Caco-2 (cell line): ENCODE measurements at regions not wholly inside any gene's neighbourhood (a gene's known extent, or its start where the extent isn't known, plus 50 kb on each side); places are given as distances from the start of the nearest gene placed in this dataset.

Experiments used
- BruUV-seq: library from RNA; stranded (reverse); fragments of 400-500 nt; replicated peaks from 2 replicates; lab custom pipeline; 2021; lab: Mats Ljungman, UMichigan
- CTCF ChIA-PET: fragments of 300-600 bp; sonication (Branson Sonifier 250); formaldehyde crosslinking; loops from one replicate; lab custom pipeline; 2022; ENCODE audit warnings: antibody characterized with exemption; lab: Charles Lee
- POLR2A ChIA-PET: fragments of 300-600 bp; sonication (Branson Sonifier 250); formaldehyde crosslinking; loops from one replicate; lab custom pipeline; 2022; ENCODE audit warnings: antibody characterized with exemption; lab: Charles Lee
- DNase-seq, 2 experiments: peaks; one replicate each; pipeline versions ENCODE4 v3.0.0 to v3.0.0-alpha.2; 2020 to 2022
- H3K27me3 ChIP-seq: replicated peaks from 2 replicates; pipeline ENCODE4 v1.6.0; 2011; ENCODE audit warnings: low read length; ENCODE audit not compliant: control insufficient read depth, insufficient read depth
- H3K36me3 ChIP-seq: 2 replicates; pipeline ENCODE4 v1.5.1; 2011; ENCODE audit warnings: low read length; ENCODE audit not compliant: control insufficient read depth, insufficient read depth
- H3K4me1 ChIP-seq: fragments of 250-450 bp; sonication (Bioruptor Pico); 2 replicates; pipeline ENCODE4 v1.5.1; 2020; ENCODE audit warnings: mild to moderate bottlenecking
- H3K4me3 ChIP-seq: 2 replicates; pipeline ENCODE4 v1.5.1; 2011; ENCODE audit warnings: low read depth, mild to moderate bottlenecking, control low read depth, low read length
- H3K9me3 ChIP-seq: fragments of 250-450 bp; sonication (Bioruptor Pico); 2 replicates; pipeline ENCODE4 v1.5.1; 2020; ENCODE audit warnings: mild to moderate bottlenecking, moderate library complexity
- H3K27ac Mint-ChIP-seq: one replicate; pipeline ENCODE4 v1.8.0; 2022; ENCODE audit warnings: mixed read lengths; ENCODE audit not compliant: unreplicated experiment
- H3K27me3 Mint-ChIP-seq: one replicate; pipeline ENCODE4 v1.8.0; 2022; ENCODE audit warnings: mixed read lengths; ENCODE audit not compliant: insufficient read depth, unreplicated experiment
- H3K36me3 Mint-ChIP-seq: one replicate; pipeline ENCODE4 v1.8.0; 2022; ENCODE audit warnings: mild to moderate bottlenecking, mixed read lengths; ENCODE audit not compliant: insufficient read depth, unreplicated experiment
- H3K4me1 Mint-ChIP-seq: one replicate; pipeline ENCODE4 v1.8.0; 2022; ENCODE audit warnings: low read depth, mixed read lengths; ENCODE audit not compliant: unreplicated experiment
- H3K4me3 Mint-ChIP-seq: one replicate; pipeline ENCODE4 v1.8.0; 2022; ENCODE audit warnings: mild to moderate bottlenecking, moderate library complexity, mixed read lengths; ENCODE audit not compliant: unreplicated experiment
- H3K9me3 Mint-ChIP-seq: one replicate; pipeline ENCODE4 v1.8.0; 2022; ENCODE audit warnings: mixed read lengths; ENCODE audit not compliant: unreplicated experiment
- intact Hi-C: fragments of 100-400 bp; cut with micrococcal nuclease; formaldehyde crosslinking; loops from one replicate; pipeline ENCODE4 v1.10.0; 2022; ENCODE audit not compliant: unreplicated experiment
- TF ChIP-seq, protein P1 (sequence below), 2 experiments: fragments of 200-600 bp in 1 of 2; IDR thresholded peaks; 1 replicate in 1 of 2; 2 replicates in 1 of 2; pipeline versions ENCODE4 v1.5.1 to v1.8.0; 2011 to 2022; ENCODE audit warnings: antibody characterized with exemption in 1 of 2, control low read depth in 1 of 2, inconsistent platforms in 1 of 2, low read depth in 1 of 2, low read length in 1 of 2, mild to moderate bottlenecking in 1 of 2, moderate library complexity in 1 of 2; ENCODE audit not compliant: insufficient read depth in 1 of 2, severe bottlenecking in 1 of 2, unreplicated experiment in 1 of 2

DNA sequence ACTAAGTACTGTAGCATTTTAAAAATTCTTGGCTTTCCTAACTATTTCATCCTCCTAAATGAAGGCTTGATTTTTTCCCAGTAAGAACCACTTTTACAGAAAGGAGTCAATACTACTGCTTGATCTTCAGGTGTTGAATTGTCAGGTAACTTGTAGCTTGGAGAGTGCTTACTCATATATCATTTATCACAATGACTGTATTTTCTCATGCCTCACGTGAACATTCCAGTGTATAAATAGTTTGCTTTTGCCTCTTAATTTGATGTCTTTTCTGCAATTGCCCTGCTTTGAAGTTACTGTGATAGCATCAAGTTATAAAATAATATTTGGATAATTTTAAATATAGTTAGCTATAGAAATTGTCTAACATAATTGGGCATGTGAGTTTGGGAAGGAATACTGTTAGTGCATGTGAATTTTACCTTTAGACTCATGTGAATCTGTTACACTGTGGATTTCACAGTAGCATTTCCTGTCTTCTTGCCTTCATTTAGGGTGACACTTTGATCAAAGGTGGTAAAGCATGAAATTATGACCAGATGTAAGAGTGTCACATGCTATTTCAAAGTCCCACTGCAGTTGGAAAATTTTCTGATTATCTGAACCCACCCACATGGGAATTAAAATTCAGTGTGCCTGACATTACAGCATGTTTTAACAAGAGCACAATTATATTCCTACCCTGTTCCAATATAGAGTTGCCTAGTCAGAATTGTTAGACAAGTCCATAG, 962.8 kb downstream of the DNAJB9 start:
- no peaks in the 10 kb centered on the region for H3K4me1 ChIP-seq
- ChIA-PET CTCF (no interaction called here), POLR2A (no interaction called here)
- intact Hi-C loops = loop anchor here (1.0 kb wide), 1 partner anchor 73 kb away; no protein-coding TSS in a partner anchor
- DNase-seq = no peak
- BruUV-seq = no TSS peak
- H3K4me3 ChIP-seq = no peak overlapping the region
- H3K27me3 ChIP-seq = no peaks in the 10 kb centered on the region
- no peaks in the 10 kb centered on the region for H3K9me3 Mint-ChIP-seq
- H3K36me3 ChIP-seq = no peaks in the 10 kb centered on the region
- H3K4me1 Mint-ChIP-seq = no peaks in the 10 kb centered on the region
- no peak overlapping the region for H3K4me3 Mint-ChIP-seq
- no peaks in the 10 kb centered on the region for H3K36me3 Mint-ChIP-seq
- TF ChIP-seq, protein P1, sequence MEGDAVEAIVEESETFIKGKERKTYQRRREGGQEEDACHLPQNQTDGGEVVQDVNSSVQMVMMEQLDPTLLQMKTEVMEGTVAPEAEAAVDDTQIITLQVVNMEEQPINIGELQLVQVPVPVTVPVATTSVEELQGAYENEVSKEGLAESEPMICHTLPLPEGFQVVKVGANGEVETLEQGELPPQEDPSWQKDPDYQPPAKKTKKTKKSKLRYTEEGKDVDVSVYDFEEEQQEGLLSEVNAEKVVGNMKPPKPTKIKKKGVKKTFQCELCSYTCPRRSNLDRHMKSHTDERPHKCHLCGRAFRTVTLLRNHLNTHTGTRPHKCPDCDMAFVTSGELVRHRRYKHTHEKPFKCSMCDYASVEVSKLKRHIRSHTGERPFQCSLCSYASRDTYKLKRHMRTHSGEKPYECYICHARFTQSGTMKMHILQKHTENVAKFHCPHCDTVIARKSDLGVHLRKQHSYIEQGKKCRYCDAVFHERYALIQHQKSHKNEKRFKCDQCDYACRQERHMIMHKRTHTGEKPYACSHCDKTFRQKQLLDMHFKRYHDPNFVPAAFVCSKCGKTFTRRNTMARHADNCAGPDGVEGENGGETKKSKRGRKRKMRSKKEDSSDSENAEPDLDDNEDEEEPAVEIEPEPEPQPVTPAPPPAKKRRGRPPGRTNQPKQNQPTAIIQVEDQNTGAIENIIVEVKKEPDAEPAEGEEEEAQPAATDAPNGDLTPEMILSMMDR (IDR thresholded peaks at IDR 0.05; ENCODE audit: insufficient read depth in 1 of 2, low read depth in 1 of 2, low read length in 1 of 2, severe bottlenecking in 1 of 2, unreplicated experiment in 1 of 2) = no peak
- H3K27me3 Mint-ChIP-seq = no peaks in the 10 kb centered on the region
- no peaks in the 10 kb centered on the region for H3K9me3 ChIP-seq
- no peak overlapping the region for H3K27ac Mint-ChIP-seq

DNA sequence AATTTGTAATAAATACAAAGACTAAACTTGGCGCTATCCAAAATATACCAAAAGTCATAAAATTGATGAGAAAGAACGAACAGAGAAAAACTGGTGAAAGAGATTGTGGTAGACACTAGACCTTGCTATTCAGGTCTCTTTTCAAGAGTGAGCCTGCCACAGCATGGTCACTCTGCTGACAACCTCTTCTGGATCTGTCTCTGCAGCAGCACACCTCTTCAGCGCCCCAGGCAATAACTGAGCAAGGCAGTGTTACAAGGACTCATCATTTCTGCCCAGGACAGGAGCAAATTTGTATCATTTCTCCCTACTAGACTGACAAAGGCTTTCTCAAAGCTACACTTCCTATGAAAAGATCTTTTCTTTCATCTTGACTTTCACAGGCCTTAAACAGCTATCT, 976.0 kb downstream of the DNAJB9 start:
- ChIA-PET CTCF (no interaction called here), POLR2A (no interaction called here)
- Mint-ChIP-seq H3K36me3 (no peaks in the 10 kb centered on the region), H3K9me3 (no peaks in the 10 kb centered on the region), H3K27ac (no peak overlapping the region), H3K4me1 (no peaks in the 10 kb centered on the region), H3K4me3 (no peak overlapping the region), H3K27me3 (no peaks in the 10 kb centered on the region)
- Histone ChIP-seq H3K27me3 (no peaks in the 10 kb centered on the region), H3K4me1 (no peaks in the 10 kb centered on the region), H3K9me3 (no peaks in the 10 kb centered on the region), H3K4me3 (no peak overlapping the region), H3K36me3 (no peaks in the 10 kb centered on the region)
- BruUV-seq = no TSS peak
- TF ChIP-seq, protein P1 (IDR thresholded peaks at IDR 0.05; ENCODE audit: insufficient read depth in 1 of 2, low read depth in 1 of 2, low read length in 1 of 2, severe bottlenecking in 1 of 2, unreplicated experiment in 1 of 2) = no peak
- intact Hi-C loops = no loop called here
- DNase-seq = no peak

GRCh38 chr7:109549471-109550193, 980.0 kb downstream of the DNAJB9 start:
- TF ChIP-seq, protein P1 (IDR thresholded peaks at IDR 0.05; ENCODE audit: insufficient read depth in 1 of 2, low read depth in 1 of 2, low read length in 1 of 2, severe bottlenecking in 1 of 2, unreplicated experiment in 1 of 2) = no peak
- H3K4me3 Mint-ChIP-seq = no peak overlapping the region
- H3K27ac Mint-ChIP-seq = no peak overlapping the region
- no TSS peak for BruUV-seq
- intact Hi-C loops = no loop called here
- ChIA-PET CTCF (no interaction called here), POLR2A (no interaction called here)
- no peaks in the 10 kb centered on the region for H3K27me3 ChIP-seq
- DNase-seq = no peak
- H3K36me3 Mint-ChIP-seq = no peaks in the 10 kb centered on the region
- H3K9me3 ChIP-seq = no peaks in the 10 kb centered on the region
- H3K27me3 Mint-ChIP-seq = no peaks in the 10 kb centered on the region
- no peak overlapping the region for H3K4me3 ChIP-seq
- H3K36me3 ChIP-seq = no peaks in the 10 kb centered on the region
- H3K4me1 Mint-ChIP-seq = no peaks in the 10 kb centered on the region
- no peaks in the 10 kb centered on the region for H3K4me1 ChIP-seq
- H3K9me3 Mint-ChIP-seq = no peaks in the 10 kb centered on the region
